ENCODE measurements at regions not wholly inside any gene's neighbourhood (a gene's known extent, or its start where the extent isn't known, plus 50 kb on each side); places are given as distances from the start of the nearest gene placed in this dataset.

GRCh38 chr11:21635394-21636145, 557.3 kb upstream of the ANO5 start:
- BruUV-seq (replicated peaks): no TSS peak
- in situ Hi-C loops (cut with HindIII; ENCODE audit: extremely low pct_ligation_motif_present, low pct_unique_long_range_greater_than_20kb) (no loop called here), intact Hi-C loops (cut with micrococcal nuclease; ENCODE audit: unreplicated experiment) (no loop called here)
- DNase-seq (ENCODE audit: low spot score) (no peak), FAIRE-seq (no peak), ATAC-seq (no peak)
- no peak overlapping the region for H3K4me2 ChIP-seq (ENCODE audit: low read depth, low read length)
- no peak overlapping the region for H2AFZ ChIP-seq (ENCODE audit: low read length)
- ChIA-PET CTCF (ENCODE audit: low intra/inter-chr PET ratio, low total read pairs) (no interaction called here), POLR2A (no interaction called here)
- no peaks in the 10 kb centered on the region for H3K36me3 ChIP-seq (replicated peaks in 1 of 2; ENCODE audit: control insufficient read depth in 1 of 2, insufficient read depth in 2 of 2, low read length in 2 of 2)
- no peaks in the 10 kb centered on the region for H3K27me3 ChIP-seq (ENCODE audit: control insufficient read depth in 1 of 2, insufficient read depth in 2 of 2, low read length in 2 of 2)
- 31% methylated on average over 2 of the region's 2 CpGs for WGBS (ENCODE audit: low lambda C conversion rate)
- no peak overlapping the region for H3K4me3 ChIP-seq (replicated peaks in 1 of 3; ENCODE audit: insufficient read depth in 1 of 3, low read depth in 2 of 3, low read length in 3 of 3)
- H3K9ac ChIP-seq (ENCODE audit: insufficient read depth, low read depth, low read length): no peak overlapping the region
- H3K79me2 ChIP-seq (ENCODE audit: insufficient read depth, low read length): no peaks in the 10 kb centered on the region
- H3K27ac ChIP-seq (ENCODE audit: extremely low read length, insufficient read depth, low read length): no peak overlapping the region
- H3K4me1 ChIP-seq (ENCODE audit: insufficient read depth, low read length): no peaks in the 10 kb centered on the region
- H4K20me1 ChIP-seq (ENCODE audit: insufficient read depth, low read length): no peaks in the 10 kb centered on the region
- no peaks in the 10 kb centered on the region for H3K9me3 ChIP-seq (ENCODE audit: low read length)
- no peak for TF ChIP-seq ONECUT2 (CRISPR knock-in tag; IDR thresholded peaks at IDR 0.05)
- no peak for TF ChIP-seq MTF2 (CRISPR knock-in tag; IDR thresholded peaks at IDR 0.05; ENCODE audit: borderline replicate concordance)
- no peak for TF ChIP-seq ZFP37 (CRISPR knock-in tag; IDR thresholded peaks at IDR 0.05; ENCODE audit: borderline replicate concordance)
- no peak for TF ChIP-seq MYNN (CRISPR knock-in tag; IDR thresholded peaks at IDR 0.05; ENCODE audit: low read depth)
- no peak for TF ChIP-seq E2F1 (CRISPR knock-in tag; IDR thresholded peaks at IDR 0.05)
- TF ChIP-seq MZF1 (CRISPR knock-in tag; IDR thresholded peaks at IDR 0.05; ENCODE audit: borderline replicate concordance): no peak
- no peak for TF ChIP-seq SKI (IDR thresholded peaks at IDR 0.05; ENCODE audit: partially characterized antibody)
- no peak for TF ChIP-seq RBM39 (IDR thresholded peaks at IDR 0.05; ENCODE audit: low read depth, low read length, poor library complexity, severe bottlenecking)
- no peak for TF ChIP-seq SP140L (CRISPR knock-in tag; IDR thresholded peaks at IDR 0.05; ENCODE audit: borderline replicate concordance)
